ENCODE measurements at regions not wholly inside any gene's neighbourhood (a gene's known extent, or its start where the extent isn't known, plus 50 kb on each side); places are given as distances from the start of the nearest gene placed in this dataset.

DNA sequence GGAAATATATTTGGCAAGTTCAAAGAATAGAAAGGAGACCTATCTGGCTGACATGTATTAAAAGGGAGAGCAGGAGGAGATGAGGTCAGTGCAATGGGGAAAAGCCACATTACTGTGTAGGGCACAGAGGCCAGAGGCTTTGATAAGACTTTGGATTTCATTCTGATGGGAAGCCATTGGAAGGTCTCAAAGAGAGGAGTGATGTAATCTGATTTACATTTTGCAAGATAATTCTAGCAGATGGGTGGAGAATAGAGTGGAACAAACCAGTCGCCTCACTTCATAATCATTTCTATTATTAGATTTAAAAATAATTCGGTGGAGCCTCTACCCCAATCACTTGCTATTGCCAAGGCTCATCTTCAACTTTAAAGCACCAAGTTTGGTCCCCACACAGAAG is 278.4 kb upstream of the ZC3H12C start:
- no peak for DNase-seq

DNA sequence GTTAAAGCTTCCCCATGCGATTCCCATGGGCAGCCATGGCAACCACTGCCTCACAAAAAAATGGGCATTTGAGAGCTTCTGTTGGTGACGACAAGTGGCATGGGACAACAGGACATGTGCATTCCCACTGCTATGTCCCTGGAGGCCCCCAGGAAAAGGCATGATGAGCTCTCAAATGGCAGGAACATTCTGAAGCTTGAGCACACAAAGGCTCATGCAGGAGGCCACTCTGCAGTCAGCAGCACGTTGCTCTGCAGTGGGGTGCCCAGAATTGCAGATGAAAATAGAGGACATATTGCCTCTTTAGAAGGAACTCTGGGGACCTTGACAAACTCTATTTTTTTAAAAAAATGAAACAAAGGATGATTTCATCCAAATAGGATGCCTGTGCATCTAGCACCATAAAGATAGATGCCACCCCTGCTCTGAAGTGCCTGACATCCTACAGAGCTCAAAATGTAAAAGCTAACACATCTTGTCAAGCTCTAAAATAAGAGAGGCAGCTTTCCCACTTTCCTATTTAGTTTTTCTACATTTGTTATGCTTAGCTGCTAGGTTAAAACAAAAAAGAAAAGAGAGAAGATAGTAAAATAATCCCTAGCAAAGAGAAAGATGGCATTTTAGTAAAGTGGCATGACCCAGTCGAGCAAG is 277.6 kb upstream of the ZC3H12C start:
- DNase-seq = no peak

DNA sequence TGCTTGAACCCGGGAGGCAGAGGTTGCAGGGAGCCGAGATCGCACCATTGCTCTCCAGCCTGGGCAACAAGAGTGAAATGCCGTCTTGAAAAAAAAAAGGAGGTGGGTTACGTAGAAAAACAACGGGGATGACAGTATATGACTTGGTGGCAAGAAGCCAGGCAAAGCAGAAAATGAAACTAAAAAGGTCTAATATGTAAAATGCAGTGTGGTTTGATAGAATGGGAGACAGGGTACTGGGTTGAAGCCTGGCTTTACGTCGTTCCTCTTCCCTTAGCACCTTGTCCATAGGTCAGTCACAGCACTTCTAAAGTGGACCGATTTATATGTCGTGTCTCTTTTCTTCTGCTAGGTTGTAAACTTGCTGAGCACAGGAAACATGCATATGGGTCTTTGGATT is 274.9 kb upstream of the ZC3H12C start:
- peak; percentile 3 for DNase-seq

DNA sequence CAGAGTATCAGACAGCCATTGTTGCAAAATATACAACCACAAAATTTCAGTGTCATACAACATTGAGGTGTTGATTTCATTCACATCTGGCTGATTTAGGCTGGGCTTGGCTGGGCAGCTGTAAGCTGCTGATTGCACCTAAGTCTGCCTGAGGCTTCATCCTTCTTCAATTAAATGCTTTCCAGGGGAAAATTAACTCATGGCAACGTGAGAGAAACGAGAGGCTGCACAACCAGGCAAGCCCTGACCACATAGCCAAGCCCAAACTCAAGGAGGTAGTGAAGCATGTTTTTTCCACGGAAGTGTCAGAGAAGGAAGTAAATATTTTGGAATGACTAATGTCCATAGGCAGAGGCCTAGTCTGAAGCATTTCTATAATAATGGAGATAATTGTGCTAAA is 273.8 kb upstream of the ZC3H12C start:
- DNase-seq = no peak

DNA sequence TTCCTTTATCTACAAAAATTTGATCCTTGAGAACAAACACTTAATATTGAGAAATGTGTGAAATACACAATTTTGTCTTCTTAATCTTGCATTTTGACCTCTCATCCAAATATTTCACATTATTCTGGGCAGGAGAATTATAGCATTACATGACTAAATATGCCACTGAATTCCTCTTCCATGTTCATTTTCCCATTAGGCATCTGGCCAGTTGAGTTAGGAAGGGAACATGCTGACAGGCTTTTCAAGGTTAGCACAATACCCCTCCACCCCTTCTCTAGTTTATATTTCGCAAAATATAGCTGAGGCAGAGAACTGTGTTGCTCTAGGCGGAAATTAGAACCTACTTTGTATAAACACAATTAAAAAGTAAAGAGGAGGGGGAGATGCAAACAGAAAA is 271.7 kb upstream of the ZC3H12C start:
- DNase-seq = no peak

DNA sequence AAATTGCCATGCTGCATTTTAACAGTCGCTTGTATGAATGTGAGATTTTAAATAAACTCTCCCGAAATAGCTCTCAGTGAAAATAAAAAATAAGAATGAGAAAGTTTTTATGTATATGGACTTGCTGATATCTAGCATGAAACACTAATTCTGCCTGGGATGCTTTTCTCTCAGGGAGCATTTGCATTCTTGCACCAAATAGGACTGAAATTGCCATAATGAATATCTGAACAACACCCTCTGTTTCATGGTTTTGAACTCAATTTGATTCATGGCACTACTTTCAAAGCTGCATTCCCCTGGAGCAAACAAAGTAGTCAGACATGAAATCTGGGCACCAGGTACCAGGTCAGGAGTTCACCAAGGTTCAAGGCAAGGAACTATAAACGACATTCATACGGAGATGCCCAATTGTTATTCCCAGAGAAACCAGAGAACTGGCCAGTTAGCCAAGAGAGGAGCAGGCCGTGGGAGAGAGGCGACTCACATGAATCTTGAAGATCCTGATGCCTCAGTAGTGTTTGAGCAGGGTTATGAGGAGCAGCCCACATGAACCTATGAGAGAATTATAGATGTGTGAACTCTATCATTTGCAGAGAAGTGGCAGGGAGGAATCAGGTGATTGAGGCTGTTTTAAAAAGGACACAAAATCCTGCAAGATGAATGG is 270.6 kb upstream of the ZC3H12C start:
- no peak for DNase-seq

DNA sequence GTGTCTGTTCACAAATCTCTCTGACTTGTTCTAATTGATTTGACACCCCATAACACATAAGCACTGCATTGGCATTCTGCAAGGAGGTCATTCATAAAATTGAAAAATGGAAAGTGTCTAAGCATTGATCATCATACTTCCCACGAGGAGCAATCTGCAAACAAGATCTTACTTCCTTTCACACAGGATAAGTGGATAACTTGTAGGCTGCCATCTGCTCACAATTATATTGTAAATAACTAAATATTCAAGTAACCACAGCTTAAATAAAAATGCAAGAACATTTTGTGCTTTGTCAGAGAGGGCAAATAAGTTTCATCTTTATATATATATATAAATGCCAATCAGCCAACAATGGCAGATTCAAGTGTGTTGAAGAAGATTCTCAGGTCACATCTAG is 264.8 kb upstream of the ZC3H12C start:
- no peak for DNase-seq

DNA sequence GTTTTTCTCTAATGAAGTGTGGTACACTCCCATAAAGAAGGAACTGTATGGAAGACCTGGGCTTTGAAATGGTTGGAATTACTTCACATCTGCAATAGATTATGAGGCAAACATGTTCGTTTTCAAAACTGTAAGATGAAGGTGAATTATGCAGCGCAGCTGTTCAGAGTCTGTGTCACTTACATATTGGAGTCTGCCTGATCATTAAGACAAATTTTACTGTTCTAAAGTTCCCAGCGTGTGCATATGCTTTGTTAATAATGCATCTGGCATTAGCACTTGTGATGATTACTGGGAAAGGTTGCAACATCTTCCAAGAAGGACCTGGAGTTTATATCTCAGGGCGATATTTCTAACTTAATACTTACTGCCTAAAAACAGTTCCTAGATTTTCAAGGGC is 255.2 kb upstream of the ZC3H12C start:
- DNase-seq = no peak

DNA sequence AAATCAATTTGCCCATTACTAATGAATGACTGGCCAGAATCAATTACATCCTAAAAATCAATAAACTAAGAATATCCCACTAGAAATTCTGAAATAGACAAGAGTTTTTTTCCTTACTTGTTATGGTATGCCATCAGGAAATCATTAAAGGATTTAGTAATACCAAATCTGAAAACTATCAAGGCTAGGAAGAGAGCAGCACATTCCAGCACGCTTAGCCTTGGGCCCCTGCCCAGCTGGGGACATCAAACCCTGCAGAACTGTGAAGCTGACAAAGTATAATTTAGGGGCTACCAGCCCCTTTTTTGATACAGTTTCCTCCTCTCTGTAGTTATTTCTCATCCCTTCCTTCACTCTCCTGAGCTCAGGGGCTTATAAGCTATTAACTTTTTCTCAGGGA is 247.8 kb upstream of the ZC3H12C start:
- DNase-seq = no peak

DNA sequence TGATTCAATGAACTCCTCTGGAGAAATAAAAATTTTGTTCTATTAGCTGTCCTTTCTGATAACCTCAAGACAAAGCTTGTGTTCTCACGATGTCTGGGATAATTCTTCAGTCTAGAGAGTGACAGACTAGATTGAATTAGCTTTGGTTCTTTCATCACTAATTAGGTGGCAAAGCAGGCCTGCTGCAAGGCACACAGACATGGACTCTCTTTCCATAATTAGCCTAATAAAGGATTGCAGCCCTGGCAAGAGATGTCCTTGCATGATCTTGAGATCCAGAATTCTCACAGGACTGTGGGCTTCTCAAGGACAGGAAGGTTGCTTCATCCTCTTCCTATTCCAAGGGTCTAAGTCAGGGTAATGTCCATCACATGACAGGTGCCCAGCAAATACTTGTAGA is 245.6 kb upstream of the ZC3H12C start:
- DNase-seq = no peak

DNA sequence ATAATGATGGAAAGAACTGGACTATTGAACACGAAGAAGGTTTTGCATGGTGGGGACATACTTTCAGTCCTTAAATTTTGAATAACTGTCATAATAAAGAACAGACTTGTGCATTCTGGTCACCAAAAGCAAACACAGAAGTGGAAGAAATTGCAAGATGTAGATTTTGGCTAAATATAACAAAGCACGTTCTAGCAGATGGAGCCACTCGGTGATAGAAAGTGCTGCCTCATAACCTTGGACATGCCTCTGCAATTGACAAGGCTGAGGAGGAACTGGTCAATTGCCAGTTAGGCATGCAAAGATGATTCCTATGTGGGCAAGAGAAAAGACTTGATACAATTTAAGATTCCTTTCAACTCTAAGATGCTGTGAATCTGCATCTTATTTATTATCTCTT is 244.1 kb upstream of the ZC3H12C start:
- DNase-seq = no peak

DNA sequence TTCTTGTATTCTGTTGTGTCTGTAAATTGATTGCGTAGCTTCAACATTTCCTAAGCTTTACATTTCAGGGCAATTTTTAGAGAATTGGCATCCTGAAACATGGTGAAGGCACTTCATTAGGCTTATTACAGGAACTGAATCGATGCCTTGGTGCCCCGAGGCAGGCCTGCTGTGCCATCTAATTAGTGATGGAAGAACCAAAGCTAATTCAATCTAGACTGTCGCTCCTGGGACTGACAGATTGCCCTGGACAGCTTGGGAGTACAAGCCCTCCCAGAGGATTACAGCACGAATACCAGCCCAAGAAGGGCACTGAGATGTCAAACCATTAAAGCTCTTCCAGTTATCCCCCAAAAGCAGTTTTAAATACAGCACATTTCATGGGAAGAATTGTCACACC is 243.2 kb upstream of the ZC3H12C start:
- no peak for DNase-seq

DNA sequence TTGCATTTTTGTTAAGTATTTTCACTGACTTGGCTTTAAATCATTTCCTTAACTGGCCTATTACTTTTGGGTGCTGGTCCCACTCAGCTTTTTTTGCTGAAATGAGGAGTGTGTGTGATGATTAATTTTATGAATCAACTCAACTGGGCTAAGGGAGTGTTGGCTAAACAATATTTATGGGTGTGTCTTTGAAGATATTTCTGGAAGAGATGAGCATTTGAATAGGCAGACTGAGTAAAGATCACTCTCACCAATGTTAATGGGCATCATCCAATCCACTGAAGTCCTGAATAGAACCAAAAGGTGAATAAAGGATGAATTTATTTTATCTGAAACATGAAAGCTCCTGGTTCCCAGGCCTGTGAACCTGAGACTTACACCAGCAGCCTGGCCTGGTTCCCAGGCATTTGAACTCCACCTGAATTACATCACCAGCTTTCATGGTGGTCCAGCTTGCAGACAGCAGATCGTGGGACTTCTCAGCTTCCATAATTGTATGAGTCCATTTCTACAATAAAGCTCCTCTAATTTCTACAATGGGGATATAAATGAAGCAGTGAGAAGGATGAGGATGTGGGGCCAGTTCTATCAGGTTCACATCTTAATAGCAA is 241.3 kb upstream of the ZC3H12C start:
- DNase-seq = no peak

DNA sequence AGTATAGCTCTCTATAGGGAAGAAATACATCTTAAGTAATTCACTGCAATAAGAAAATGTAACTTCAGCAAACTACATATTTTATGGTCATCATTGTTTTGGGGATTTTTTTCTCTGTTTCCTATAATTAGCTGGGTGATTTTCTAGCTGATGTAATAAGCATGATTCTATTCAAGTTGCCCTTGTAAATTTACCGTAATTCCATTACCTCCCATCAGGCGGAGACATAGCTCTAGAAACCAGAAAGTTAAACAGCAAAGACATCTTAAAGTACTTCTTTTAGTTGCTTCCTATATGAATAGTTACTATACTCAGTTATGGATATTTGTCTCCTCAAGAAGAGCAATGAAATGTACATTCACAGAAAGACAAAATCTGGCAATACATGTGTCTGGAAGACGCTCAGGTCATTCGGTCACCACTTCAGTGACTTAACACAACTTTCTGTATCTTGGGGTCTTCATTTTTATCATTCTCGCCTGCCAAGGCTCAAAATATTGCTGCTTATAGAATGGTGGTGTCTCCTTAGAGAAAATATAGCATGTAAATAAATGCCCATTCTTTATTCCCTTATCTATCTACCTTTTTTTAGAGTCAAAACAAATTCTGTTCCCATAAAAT is 239.9 kb upstream of the ZC3H12C start:
- DNase-seq = peak; percentile 69

DNA sequence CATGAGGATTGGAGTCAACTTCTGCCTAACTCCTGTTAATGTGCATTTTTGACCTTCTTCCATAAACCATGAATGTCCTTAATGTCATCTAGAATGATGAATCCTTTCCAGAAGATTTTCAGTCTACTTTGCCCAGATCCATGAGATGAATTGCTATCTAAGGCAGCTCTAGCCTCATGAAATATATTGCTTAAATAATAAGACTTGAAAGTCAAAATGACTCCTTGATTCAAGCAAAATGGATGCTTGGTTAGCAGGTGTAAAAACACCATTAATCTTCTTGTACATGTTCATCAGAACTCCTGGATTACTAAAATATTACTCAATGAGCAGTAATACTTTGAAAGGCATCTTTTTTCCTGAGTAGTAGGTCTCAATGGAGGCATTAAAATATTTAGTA is 238.5 kb upstream of the ZC3H12C start:
- DNase-seq = no peak

DNA sequence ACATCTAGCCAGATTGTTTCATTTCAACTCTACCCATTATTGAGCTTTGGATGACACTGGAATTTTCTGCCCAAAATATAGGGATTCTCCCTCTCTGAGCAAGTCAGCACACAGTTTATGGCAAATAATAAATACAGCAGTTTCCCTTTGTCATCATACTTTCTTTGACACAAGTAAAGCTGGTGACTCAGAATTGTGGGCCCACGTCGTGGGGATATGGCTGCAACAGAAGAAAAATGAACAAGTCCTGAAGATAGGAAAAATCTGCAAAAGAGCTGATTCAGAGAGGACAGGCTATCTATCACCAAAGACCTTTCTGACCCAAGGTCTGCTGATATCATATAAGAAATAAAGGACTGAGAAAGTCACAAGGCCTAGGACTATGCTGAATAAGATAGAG is 236.3 kb upstream of the ZC3H12C start:
- no peak for DNase-seq

DNA sequence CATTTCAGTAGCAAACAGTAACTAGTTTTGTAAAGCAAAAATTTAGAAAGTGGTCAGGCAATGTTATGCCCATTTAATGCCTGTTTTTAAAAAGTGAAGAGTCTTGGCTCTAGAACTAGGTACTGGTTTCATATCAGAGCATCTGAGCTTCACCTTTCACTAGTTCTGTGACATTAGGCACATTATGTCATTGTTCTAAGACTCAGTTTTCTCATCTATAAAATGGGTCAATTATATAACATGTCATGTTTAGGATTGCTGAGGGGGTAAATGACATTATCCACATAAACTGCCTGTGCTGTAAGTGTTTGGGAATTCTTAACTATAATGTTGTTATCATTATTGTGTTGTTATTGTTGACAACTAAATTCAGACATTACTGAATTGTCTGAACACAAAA is 235.6 kb upstream of the ZC3H12C start:
- no peak for DNase-seq

DNA sequence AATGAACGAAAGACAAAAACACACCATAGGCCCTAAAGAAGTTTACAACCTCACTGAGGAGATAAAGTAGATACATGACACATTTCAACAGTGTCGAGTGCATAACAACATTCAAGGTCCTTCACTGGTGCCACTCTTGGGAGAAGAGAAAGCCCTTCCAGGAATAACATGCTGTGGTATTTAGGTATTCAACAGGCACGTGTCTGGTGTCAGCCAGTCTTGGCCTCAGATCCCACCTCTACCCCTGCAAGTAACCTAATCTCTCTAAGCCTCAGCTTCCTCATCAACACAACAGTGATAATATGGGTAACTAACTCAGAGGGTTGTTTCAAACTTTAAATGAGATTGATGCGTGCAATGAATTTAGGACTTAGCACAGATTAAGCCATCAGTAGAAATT is 235.0 kb upstream of the ZC3H12C start:
- no peak for DNase-seq

DNA sequence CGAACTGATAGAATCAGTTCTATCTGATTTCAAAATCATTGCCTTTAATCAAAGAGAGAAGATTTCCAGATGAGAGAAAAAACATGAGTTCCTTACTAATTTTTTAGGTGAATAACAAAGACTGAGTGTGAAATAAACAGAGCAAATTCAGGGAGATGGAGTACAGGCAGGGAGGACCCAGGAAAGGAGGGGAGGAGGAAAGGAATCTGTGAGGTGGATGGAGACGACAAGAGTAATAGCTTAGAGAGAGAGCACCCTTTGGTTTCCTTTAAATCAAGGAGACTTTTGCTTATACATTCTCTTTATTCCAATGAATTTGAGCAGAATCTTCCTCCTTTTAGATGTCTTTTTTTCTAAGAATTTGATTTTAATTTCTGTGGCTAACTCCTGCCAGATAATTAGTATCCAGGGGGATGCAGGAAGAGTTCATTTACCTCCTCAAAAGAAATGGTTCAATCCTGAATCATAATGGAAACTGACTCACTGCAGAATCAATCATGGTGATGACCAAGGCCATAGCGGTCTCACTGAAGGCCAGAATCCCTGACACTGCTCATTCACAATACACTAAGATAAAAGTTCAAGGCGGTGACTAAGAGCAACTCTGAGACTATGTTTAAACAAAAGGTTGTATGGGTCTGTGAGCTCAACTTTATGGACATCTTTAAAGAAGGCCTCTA is 234.0 kb upstream of the ZC3H12C start:
- DNase-seq = no peak

DNA sequence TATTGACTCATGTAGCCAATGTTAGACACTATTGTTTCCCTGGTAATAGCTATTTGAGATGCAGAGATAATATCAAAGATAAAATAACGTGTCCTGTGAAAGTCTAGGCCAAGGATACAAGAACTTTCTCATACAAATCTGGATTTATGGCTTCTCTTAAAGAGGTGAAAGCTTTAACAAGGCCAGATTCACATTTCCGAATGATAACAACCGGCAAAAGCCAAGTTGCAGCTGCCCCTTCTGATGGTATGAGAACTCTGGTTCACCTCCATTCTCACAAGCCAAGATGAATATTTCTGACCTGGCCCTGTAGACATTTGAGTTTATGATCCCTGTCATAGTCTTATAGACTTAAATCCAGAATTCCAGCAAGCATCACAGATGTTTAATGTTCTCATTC is 230.4 kb upstream of the ZC3H12C start:
- no peak for DNase-seq

DNA sequence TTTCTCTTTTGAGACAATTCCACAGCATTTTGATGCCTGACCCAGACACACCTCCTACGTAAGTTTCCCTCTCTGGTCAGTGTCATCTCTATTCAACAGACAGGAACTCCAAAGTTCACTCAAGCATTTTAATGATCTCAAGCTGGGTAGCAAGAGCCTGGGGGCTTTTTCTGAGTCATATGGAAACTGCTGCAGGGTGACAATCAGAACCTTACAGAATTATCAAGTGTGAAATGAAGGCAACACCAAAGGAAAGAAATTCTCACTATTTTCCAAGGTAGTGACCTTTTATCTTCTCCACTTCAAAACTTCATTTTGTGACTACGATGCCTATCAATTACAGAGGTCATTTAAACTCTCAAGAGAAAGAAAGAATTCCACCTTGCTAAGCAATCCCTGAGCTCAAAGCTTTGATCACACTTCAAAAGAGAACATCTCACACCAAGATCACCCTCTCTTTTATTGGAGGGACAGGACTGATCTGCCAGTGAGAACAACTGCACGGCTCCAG is 229.0 kb upstream of the ZC3H12C start:
- DNase-seq = peak; percentile 31

DNA sequence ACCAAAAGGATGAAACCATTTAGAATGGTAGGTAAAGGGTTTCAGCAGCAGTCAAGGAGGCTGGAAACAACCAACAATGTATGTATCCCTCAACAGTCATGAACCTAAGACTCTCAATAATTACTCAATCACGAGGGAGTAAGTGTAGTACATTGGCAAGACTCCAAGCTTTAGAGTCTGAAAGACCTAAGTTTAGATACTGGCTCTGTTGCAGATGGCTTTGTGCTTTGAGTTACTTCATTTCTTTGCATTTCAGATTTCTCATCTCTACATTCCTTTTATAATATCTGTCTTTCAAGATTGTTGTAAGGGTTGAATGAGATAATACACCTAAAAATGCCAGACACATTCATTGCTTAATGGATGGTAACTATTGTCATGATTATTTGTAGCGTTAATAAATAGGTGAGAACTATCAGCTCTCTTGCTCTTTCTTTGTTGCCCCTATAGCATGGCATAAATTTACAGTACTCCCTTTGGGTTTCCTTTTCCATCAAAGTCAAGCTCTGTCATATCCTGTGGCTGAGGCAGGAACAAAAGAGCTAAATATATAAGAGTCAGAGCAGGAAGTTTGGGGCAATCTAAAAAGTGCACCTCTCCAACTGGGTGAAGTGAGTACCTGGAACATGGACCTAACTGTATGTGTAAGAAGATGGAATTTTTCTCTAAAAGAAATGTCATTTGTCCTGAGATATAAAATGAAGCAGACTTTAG is 228.2 kb upstream of the ZC3H12C start:
- no peak for DNase-seq

Data from inflammatory macrophage treated with lipopolysaccharide for 4 hours (primary cell).